ENCODE measurements at regions not wholly inside any gene's neighbourhood (a gene's known extent, or its start where the extent isn't known, plus 50 kb on each side); places are given as distances from the start of the nearest gene placed in this dataset.
A peak's percentile ranks its signal among the peaks of the same experiment; 100 is the strongest.

- Histone ChIP-seq H3K4ac (ENCODE audit: low read depth, low read length) (peak overlapping the region; percentile 12; the same call in 1 of the 2 replicates), H3K23ac (ENCODE audit: low read depth, low read length) (no peak overlapping the region), H4K5ac (ENCODE audit: low read depth, low read length) (peak overlapping the region; percentile 67), H2AFZ (replicated peaks; ENCODE audit: low read length, poor library complexity) (no peak overlapping the region), H3K27ac (ENCODE audit: insufficient read depth, low read length) (peak overlapping the region; percentile 32; the same call in 1 of the 2 replicates), H4K91ac (ENCODE audit: insufficient read depth, low read depth, low read length) (peak overlapping the region; percentile 36; the same call in 1 of the 2 replicates), H3K4me3 (ENCODE audit: insufficient read depth, low read depth, low read length) (no peak overlapping the region), H2BK15ac (ENCODE audit: low read depth, low read length) (0 out of 3 replicates have a peak overlapping the region, but pooled peaks have one; percentile 11), H3K9me3 (ENCODE audit: control insufficient read depth, insufficient read depth, low read length) (peaks cover 4% of the 10 kb centered on the region; the same call in 1 of the 2 replicates), H3K36me3 (ENCODE audit: control insufficient read depth, insufficient read depth, low read length) (no peaks in the 10 kb centered on the region), H3K79me1 (ENCODE audit: low read depth in 1 of 2, low read length in 2 of 2) (no peaks in the 10 kb centered on the region), H3K9ac (ENCODE audit: low read depth, low read length) (no peak overlapping the region), H3K4me1 (ENCODE audit: control insufficient read depth, insufficient read depth, low read length) (peaks cover 17% of the 10 kb centered on the region), H2AK5ac (ENCODE audit: low read depth, low read length) (no peak overlapping the region), H3K14ac (replicated peaks; ENCODE audit: low read depth, low read length) (0 out of 2 replicates have a peak overlapping the region, but pooled peaks have one; percentile 10), H2BK120ac (ENCODE audit: low read depth, low read length) (peak overlapping the region; percentile 64), H3K18ac (ENCODE audit: low read depth, low read length) (peak overlapping the region; percentile 96), H2BK20ac (ENCODE audit: low read depth, low read length) (peak overlapping the region; percentile 40; the same call in 1 of the 2 replicates), H3K27me3 (ENCODE audit: control insufficient read depth, insufficient read depth, low read length) (no peaks in the 10 kb centered on the region), H4K8ac (ENCODE audit: low read depth in 2 of 2, low read length in 2 of 2) (0 out of 4 replicates have a peak overlapping the region, but pooled peaks of 1 of the 2 experiments have one; percentile 2), H3K9me1 (ENCODE audit: insufficient read depth, low read length) (peaks cover 4% of the 10 kb centered on the region; the same call in 1 of the 2 replicates), H2BK5ac (ENCODE audit: low read depth, low read length, poor library complexity, severe bottlenecking) (peak overlapping the region; percentile 4), H2AK9ac (replicated peaks; ENCODE audit: low read depth, low read length, poor library complexity) (no peak overlapping the region), H3K4me2 (ENCODE audit: low read depth, low read length) (no peak overlapping the region), H4K20me1 (ENCODE audit: insufficient read depth, low read length) (no peaks in the 10 kb centered on the region), H3K56ac (ENCODE audit: extremely low read depth, insufficient read depth, low read length) (no peak overlapping the region)
- ChIA-PET POLR2A (ENCODE audit: unreplicated experiment) (interaction anchor here (1.1 to 1.2 kb wide), 2 partner anchors 38 to 170 kb away, joined by 3 to 5 read pairs; partner anchors contain the start of gene PCDH18), CTCF (no interaction called here)
- WGBS, 2 experiments (ENCODE audit: extremely low coverage in 2 of 2, insufficient read length in 1 of 2) = no CpG with 5 or more reads among the region's 2 CpGs
- no peak for DNase-seq
- in situ Hi-C loops (cut with MboI; ENCODE audit: low sequenced_read_pairs) (no loop called here), intact Hi-C loops (cut with micrococcal nuclease) (no loop called here), dilution Hi-C loops (cut with HindIII; ENCODE audit: low sequenced_read_pairs, unreplicated experiment) (no loop called here)
- no peak for TF ChIP-seq CHD1 (IDR thresholded peaks at IDR 0.05; ENCODE audit: low read depth, low read length)
- TF ChIP-seq CEBPB (IDR thresholded peaks at IDR 0.05; ENCODE audit: low read depth, low read length) = peak; percentile 30; the same call in 1 of the 2 replicates
- BruUV-seq (replicated peaks) = no TSS peak
- no peak for ATAC-seq (ENCODE audit: low read depth)
Observed at GRCh38 chr4:137702512-137702911, 170.2 kb upstream of the PCDH18 start.

Data from IMR-90 (cell line).